ENCODE measurements at regions not wholly inside any gene's neighbourhood (a gene's known extent, or its start where the extent isn't known, plus 50 kb on each side); places are given as distances from the start of the nearest gene placed in this dataset.

DNA sequence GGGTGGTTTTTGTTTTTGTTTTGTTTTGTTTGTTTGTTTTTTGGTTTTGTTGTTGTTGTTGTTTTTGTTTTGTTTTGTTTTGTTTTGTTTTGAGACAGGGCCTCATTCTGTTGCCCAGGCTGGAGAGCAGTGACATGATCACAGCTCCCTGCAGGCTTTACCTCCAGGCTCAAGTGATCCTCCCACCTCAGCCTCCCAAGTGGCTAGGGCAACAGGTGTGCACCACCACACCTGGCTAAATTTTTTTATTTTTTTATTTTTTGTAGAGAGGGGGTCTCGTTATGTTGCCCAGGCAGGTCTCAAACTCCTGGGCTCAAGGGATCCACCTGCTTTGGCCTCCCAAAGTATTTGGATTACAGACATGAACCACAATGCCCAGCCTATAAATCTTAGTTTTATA, 115.9 kb upstream of the NFE2L3 start:
- no peak for ATAC-seq (ENCODE audit: poor library complexity)
- no peak overlapping the region for H3K4me3 Mint-ChIP-seq

DNA sequence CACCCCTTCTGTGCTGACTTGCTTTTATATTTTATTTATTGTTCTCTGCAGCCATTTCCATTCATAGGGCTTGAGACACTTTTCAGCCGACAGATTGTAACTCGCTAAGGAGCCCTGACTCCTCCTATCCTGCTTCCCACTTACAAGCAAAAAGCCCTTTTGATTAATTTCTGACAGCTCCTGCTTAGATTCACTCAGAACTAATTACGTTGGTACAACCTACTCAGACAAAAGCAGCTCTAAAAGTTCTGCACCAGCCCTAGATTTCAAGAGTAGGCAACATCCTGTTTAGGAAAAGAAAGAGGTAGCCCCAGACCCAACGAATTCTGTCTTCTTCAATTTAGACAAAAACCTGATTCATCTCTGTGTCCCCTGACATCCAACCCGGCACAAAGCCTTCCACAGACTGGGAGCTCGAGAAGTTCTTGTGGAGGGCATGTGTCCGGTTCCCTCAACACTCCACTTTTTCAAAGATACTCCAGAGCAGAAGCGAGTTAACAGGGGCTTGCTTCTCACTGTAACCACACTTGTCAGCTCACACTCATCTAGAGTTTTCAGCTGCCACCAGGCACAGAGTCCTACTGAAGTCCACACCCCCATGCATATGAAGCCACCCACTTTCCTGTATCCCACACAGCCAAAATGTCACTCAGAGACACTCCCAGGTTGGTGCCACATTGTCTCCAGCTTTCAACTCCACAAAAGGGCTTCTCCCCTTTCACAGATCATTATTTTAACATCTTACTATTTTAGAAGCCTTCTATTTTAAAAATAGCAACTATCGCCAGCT, 113.6 kb upstream of the NFE2L3 start:
- intact Hi-C loops (cut with DNase I, micrococcal nuclease) = no loop called here
- Mint-ChIP-seq H3K4me3 (no peak overlapping the region), H3K27ac (no peak overlapping the region), H3K9me3 (no peaks in the 10 kb centered on the region), H3K4me1 (ENCODE audit: low read depth) (peaks cover 8% of the 10 kb centered on the region), H3K27me3 (peaks cover 40% of the 10 kb centered on the region), H3K36me3 (ENCODE audit: low read depth) (no peaks in the 10 kb centered on the region)
- POLR2A ChIA-PET = no interaction called here
- H3K27me3 ChIP-seq (ENCODE audit: control insufficient read depth in 1 of 2, insufficient read depth in 2 of 2, low read length in 2 of 2) = peaks cover 5 to 10% of the 10 kb centered on the region in 2 experiments
- H3K27ac ChIP-seq (ENCODE audit: low read depth in 1 of 2, low read length in 2 of 2) = no peak overlapping the region
- H3K4me3 ChIP-seq (ENCODE audit: low read length) = no peak overlapping the region
- H3K36me3 ChIP-seq (ENCODE audit: insufficient read depth, low read length) = no peaks in the 10 kb centered on the region
- no peak for DNase-seq
- TF ChIP-seq, protein P1, sequence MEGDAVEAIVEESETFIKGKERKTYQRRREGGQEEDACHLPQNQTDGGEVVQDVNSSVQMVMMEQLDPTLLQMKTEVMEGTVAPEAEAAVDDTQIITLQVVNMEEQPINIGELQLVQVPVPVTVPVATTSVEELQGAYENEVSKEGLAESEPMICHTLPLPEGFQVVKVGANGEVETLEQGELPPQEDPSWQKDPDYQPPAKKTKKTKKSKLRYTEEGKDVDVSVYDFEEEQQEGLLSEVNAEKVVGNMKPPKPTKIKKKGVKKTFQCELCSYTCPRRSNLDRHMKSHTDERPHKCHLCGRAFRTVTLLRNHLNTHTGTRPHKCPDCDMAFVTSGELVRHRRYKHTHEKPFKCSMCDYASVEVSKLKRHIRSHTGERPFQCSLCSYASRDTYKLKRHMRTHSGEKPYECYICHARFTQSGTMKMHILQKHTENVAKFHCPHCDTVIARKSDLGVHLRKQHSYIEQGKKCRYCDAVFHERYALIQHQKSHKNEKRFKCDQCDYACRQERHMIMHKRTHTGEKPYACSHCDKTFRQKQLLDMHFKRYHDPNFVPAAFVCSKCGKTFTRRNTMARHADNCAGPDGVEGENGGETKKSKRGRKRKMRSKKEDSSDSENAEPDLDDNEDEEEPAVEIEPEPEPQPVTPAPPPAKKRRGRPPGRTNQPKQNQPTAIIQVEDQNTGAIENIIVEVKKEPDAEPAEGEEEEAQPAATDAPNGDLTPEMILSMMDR (IDR thresholded peaks at IDR 0.05) = no peak
- H3K9me3 ChIP-seq (ENCODE audit: control insufficient read depth in 1 of 2, insufficient read depth in 1 of 2, low read length in 2 of 2) = no peaks in the 10 kb centered on the region
- CTCF ChIA-PET = no interaction called here
- no peak for ATAC-seq (ENCODE audit: poor library complexity)
- no peaks in the 10 kb centered on the region for H3K4me1 ChIP-seq (ENCODE audit: insufficient read depth, low read length)

More for the DNA sequence above, 115.9 kb upstream of the NFE2L3 start:
- H3K27me3 ChIP-seq (ENCODE audit: control insufficient read depth in 1 of 2, insufficient read depth in 2 of 2, low read length in 2 of 2) = peaks cover 2 to 15% of the 10 kb centered on the region in 2 experiments
- POLR2A ChIA-PET = no interaction called here
- H3K27me3 Mint-ChIP-seq = peaks cover 35% of the 10 kb centered on the region
- H3K36me3 ChIP-seq (ENCODE audit: insufficient read depth, low read length) = no peaks in the 10 kb centered on the region
- CTCF ChIA-PET = no interaction called here
- no peak overlapping the region for H3K27ac ChIP-seq (ENCODE audit: low read depth in 1 of 2, low read length in 2 of 2)
- TF ChIP-seq, protein P1 (IDR thresholded peaks at IDR 0.05) = no peak
- H3K4me1 Mint-ChIP-seq (ENCODE audit: low read depth) = peaks cover 8% of the 10 kb centered on the region
- no peak overlapping the region for H3K4me3 ChIP-seq (ENCODE audit: low read length)
- H3K36me3 Mint-ChIP-seq (ENCODE audit: low read depth) = no peaks in the 10 kb centered on the region
- H3K9me3 ChIP-seq (ENCODE audit: control insufficient read depth in 1 of 2, insufficient read depth in 1 of 2, low read length in 2 of 2) = no peaks in the 10 kb centered on the region
- intact Hi-C loops (cut with DNase I, micrococcal nuclease) = no loop called here
- H3K4me1 ChIP-seq (ENCODE audit: insufficient read depth, low read length) = no peaks in the 10 kb centered on the region
- no peak for DNase-seq
- H3K27ac Mint-ChIP-seq = no peak overlapping the region
- H3K9me3 Mint-ChIP-seq = no peaks in the 10 kb centered on the region

DNA sequence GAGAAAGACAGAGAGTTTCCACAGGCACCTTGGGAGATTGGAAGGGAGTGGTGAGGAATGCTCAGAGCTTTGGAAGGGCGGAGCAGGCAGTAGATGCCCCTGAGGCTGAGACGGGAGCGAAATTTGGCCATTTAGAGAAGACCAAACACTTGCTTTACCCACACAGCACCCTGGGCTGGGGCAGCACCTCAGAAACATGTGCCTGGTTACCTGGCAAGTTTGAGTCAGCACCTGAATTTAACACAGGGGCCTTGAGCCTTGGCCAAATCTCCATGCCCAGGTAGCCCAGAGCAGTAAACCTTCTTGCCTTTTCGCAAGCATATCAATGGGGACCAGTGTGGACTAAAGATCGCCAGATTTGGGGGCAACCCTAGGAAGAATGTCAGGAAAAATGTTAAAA, 111.9 kb upstream of the NFE2L3 start:
- TF ChIP-seq, protein P1 (IDR thresholded peaks at IDR 0.05) = no peak

More for the DNA sequence above, 111.9 kb upstream of the NFE2L3 start:
- Mint-ChIP-seq H3K27me3 (peaks cover 41% of the 10 kb centered on the region), H3K36me3 (ENCODE audit: low read depth) (no peaks in the 10 kb centered on the region), H3K9me3 (no peaks in the 10 kb centered on the region), H3K4me3 (no peak overlapping the region), H3K4me1 (ENCODE audit: low read depth) (peaks cover 8% of the 10 kb centered on the region), H3K27ac (no peak overlapping the region)
- Histone ChIP-seq H3K27ac (ENCODE audit: low read depth in 1 of 2, low read length in 2 of 2) (no peak overlapping the region), H3K4me3 (ENCODE audit: low read length) (no peak overlapping the region), H3K9me3 (ENCODE audit: control insufficient read depth in 1 of 2, insufficient read depth in 1 of 2, low read length in 2 of 2) (no peaks in the 10 kb centered on the region), H3K36me3 (ENCODE audit: insufficient read depth, low read length) (no peaks in the 10 kb centered on the region), H3K27me3 (ENCODE audit: control insufficient read depth in 1 of 2, insufficient read depth in 2 of 2, low read length in 2 of 2) (peaks cover 6 to 10% of the 10 kb centered on the region in 2 experiments), H3K4me1 (ENCODE audit: insufficient read depth, low read length) (no peaks in the 10 kb centered on the region)
- ChIA-PET CTCF (no interaction called here), POLR2A (no interaction called here)
- intact Hi-C loops (cut with DNase I, micrococcal nuclease) = loop anchor here in 1 of 2 experiments (5.0 kb wide), 1 partner anchor 73 kb away; no protein-coding TSS in a partner anchor
- no peak for ATAC-seq (ENCODE audit: poor library complexity)
- DNase-seq = no peak
